Glutamatergic neuron (in vitro differentiated cells): ENCODE measurements at regions not wholly inside any gene's neighbourhood (a gene's known extent, or its start where the extent isn't known, plus 50 kb on each side); places are given as distances from the start of the nearest gene placed in this dataset.
"Not testable (repeated sequence)": the region's sequence is repeated elsewhere in the genome, so short reads cannot be mapped to it uniquely, and the experiment has no call there.

Experiments used
- DNase-seq: peaks from one replicate; pipeline ENCODE4 v3.0.0; 2022
- H3K27ac Mint-ChIP-seq: one replicate; pipeline ENCODE4 v1.8.0; 2020; ENCODE audit warnings: mild to moderate bottlenecking, mixed read lengths, inconsistent platforms; ENCODE audit not compliant: unreplicated experiment
- H3K27me3 Mint-ChIP-seq: one replicate; pipeline ENCODE4 v1.8.0; 2020; ENCODE audit warnings: mild to moderate bottlenecking, moderate library complexity, mixed read lengths, inconsistent platforms; ENCODE audit not compliant: unreplicated experiment
- H3K36me3 Mint-ChIP-seq: one replicate; pipeline ENCODE4 v1.8.0; 2020; ENCODE audit warnings: mild to moderate bottlenecking, mixed read lengths, inconsistent platforms; ENCODE audit not compliant: unreplicated experiment
- H3K4me1 Mint-ChIP-seq: one replicate; pipeline ENCODE4 v1.8.0; 2020; ENCODE audit warnings: mild to moderate bottlenecking, low read depth, mixed read lengths, inconsistent platforms; ENCODE audit not compliant: unreplicated experiment
- H3K4me3 Mint-ChIP-seq: one replicate; pipeline ENCODE4 v1.8.0; 2020; ENCODE audit warnings: mild to moderate bottlenecking, mixed read lengths, inconsistent platforms; ENCODE audit not compliant: unreplicated experiment
- H3K9me3 Mint-ChIP-seq: one replicate; pipeline ENCODE4 v1.8.0; 2020; ENCODE audit warnings: mild to moderate bottlenecking, moderate library complexity, mixed read lengths, inconsistent platforms; ENCODE audit not compliant: unreplicated experiment
- TF ChIP-seq, protein P1 (sequence below): fragments of 200-600 bp; sonication (generic); IDR thresholded peaks from one replicate; pipeline ENCODE4 v1.5.0; 2021; ENCODE audit not compliant: partially characterized antibody, unreplicated experiment

DNA sequence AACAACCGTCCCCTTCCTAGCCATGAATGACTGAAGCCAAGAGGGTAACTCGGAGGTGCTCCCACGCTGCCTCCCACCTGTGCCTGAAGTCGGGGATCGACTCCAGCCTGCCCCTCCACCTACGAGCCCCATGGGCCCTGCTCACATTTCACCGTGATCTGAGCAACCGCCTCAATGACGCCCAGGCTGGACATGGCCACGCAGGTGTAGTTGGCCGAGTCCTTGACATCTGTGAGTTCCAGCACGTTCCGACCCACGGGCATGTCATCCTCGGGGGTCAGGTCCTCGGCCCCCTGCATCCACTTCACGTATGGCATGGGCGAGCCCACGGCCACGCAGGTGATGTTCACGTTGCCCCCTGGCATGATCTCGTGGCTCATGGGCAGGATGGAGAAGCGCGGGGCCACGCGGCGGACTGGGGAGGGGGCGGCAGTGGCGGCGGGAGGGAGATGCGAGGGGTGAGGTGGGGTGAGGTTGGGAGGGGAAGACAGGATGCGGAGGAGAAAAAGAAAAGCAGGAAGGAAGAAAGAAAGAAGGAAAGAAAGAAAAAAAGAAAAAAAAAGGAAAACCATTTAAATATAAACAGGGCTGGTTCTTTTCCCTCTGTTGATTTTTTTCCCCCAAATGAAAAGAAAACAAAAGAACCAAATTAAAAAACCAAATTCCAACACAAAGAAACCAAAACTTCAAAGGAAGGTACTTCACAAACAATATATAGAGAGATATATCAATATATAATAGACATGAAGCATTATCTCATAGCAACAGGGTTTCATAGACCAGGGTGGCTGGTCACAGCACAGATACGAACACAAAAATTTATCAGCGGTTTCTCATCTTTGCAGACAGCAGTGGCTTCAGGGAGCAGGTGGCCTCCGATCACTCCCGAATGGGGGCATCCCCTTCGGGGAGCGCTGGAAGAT lies 94.7 kb downstream of the PTPRS start:
- Mint-ChIP-seq H3K4me3 (no peak overlapping the region), H3K27ac (peak overlapping the region; percentile 34), H3K36me3 (no peaks in the 10 kb centered on the region), H3K9me3 (peaks cover 17% of the 10 kb centered on the region), H3K4me1 (peaks cover 14% of the 10 kb centered on the region), H3K27me3 (peaks cover 13% of the 10 kb centered on the region)
- TF ChIP-seq, protein P1, sequence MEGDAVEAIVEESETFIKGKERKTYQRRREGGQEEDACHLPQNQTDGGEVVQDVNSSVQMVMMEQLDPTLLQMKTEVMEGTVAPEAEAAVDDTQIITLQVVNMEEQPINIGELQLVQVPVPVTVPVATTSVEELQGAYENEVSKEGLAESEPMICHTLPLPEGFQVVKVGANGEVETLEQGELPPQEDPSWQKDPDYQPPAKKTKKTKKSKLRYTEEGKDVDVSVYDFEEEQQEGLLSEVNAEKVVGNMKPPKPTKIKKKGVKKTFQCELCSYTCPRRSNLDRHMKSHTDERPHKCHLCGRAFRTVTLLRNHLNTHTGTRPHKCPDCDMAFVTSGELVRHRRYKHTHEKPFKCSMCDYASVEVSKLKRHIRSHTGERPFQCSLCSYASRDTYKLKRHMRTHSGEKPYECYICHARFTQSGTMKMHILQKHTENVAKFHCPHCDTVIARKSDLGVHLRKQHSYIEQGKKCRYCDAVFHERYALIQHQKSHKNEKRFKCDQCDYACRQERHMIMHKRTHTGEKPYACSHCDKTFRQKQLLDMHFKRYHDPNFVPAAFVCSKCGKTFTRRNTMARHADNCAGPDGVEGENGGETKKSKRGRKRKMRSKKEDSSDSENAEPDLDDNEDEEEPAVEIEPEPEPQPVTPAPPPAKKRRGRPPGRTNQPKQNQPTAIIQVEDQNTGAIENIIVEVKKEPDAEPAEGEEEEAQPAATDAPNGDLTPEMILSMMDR, result no peak
- DNase-seq, result no peak

DNA sequence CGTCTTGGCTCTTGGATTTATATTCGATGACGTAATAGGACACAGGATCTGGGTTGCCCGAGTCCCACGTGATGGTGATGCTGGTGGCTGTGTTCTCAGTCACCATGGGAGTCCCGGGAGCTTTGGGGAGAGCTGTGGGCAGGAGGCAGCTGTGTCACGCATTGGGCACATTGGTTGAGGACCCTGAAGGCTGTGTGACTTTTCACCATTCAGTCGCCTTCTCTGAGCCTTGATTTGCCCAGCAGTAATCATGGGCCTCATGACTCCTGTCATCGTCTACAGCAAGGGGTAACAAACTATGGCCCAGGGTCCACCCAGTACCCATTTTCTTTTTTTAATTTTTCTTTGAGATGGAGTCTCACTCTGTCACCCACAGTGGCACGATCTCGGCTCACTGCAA lies 96.3 kb downstream of the PTPRS start:
- peaks cover 21% of the 10 kb centered on the region for H3K9me3 Mint-ChIP-seq
- H3K4me1 Mint-ChIP-seq, result peaks cover 14% of the 10 kb centered on the region
- H3K36me3 Mint-ChIP-seq, result peaks cover 6% of the 10 kb centered on the region
- no peak for DNase-seq
- H3K4me3 Mint-ChIP-seq, result no peak overlapping the region
- TF ChIP-seq, protein P1, result no peak
- H3K27me3 Mint-ChIP-seq, result peaks cover 22% of the 10 kb centered on the region
- H3K27ac Mint-ChIP-seq, result peak overlapping the region; percentile 53

DNA sequence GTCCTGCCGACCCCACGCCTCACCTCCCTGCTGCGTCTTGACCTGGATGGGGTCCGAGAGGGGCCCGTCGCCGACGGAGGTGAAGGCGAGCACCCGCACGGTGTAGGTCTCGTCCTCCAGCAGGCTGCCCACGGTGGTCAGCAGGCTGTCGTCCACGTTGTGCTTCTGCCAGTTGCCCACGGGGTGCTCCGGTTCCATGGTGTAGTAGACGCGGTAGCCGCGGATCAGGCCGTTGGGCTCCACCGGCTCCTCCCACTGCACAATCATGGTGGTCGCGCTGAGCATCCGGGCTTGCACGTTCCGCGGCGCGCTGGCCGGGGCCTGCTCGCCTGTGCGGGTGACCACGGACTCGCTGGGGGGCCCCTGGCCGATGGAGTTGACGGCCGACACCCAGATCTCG lies 96.7 kb downstream of the PTPRS start:
- peaks cover 14% of the 10 kb centered on the region for H3K4me1 Mint-ChIP-seq
- H3K27ac Mint-ChIP-seq, result no peak overlapping the region
- TF ChIP-seq, protein P1, result no peak
- DNase-seq, result no peak
- H3K4me3 Mint-ChIP-seq, result no peak overlapping the region
- peaks cover 22% of the 10 kb centered on the region for H3K27me3 Mint-ChIP-seq
- peaks cover 24% of the 10 kb centered on the region for H3K9me3 Mint-ChIP-seq
- H3K36me3 Mint-ChIP-seq, result peaks cover 6% of the 10 kb centered on the region

DNA sequence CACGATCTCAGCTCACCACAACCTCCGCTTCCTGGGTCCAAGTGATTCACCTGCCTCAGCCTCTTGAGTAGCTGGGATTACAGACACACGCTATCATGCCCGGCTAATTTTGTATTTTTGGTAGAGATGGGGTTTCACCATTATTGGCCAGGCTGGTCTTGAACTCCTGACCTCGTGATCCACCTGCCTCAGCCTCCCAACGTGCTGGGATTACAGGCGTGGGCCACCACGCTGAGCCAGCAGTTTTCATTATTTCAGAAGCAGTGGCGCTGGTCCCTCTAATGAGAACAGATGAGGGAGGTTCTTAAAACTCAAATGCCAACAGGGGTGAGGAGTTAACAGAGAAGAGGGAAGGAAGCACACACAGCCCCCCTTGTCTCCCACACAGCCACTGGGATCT lies 98.7 kb downstream of the PTPRS start:
- Mint-ChIP-seq H3K27me3 (peaks cover 23% of the 10 kb centered on the region), H3K9me3 (peaks cover 28% of the 10 kb centered on the region)
- not testable (repeated sequence) for DNase-seq, H3K4me3 Mint-ChIP-seq, H3K4me1 Mint-ChIP-seq, H3K27ac Mint-ChIP-seq, H3K36me3 Mint-ChIP-seq

DNA sequence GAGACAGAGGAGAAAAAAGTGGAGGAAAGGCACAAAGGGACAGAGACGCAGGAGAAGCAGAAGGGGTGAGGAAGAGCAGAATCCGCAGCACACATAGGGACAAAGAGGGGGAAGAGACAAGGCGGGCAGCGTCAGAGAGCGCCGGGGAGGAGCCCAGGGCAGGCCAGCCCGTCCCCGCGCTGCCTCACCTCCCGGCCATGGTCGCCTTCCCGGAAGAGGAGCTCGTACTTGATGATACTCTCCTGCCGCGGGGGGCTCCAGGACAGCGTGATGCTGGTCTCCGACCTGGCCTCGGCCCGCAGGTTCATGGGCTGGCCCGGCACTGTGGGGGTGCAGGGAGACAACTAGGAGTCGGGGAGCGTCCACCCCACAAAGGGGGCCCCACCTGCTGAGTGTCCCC lies 100.6 kb downstream of the PTPRS start:
- TF ChIP-seq, protein P1, result no peak
- H3K27ac Mint-ChIP-seq, result peak overlapping the region; percentile 66
- H3K36me3 Mint-ChIP-seq, result peaks cover 6% of the 10 kb centered on the region
- H3K4me3 Mint-ChIP-seq, result no peak overlapping the region
- peaks cover 23% of the 10 kb centered on the region for H3K27me3 Mint-ChIP-seq
- H3K9me3 Mint-ChIP-seq, result peaks cover 26% of the 10 kb centered on the region
- DNase-seq, result no peak
- H3K4me1 Mint-ChIP-seq, result no peaks in the 10 kb centered on the region
